ENCODE measurements at regions not wholly inside any gene's neighbourhood (a gene's known extent, or its start where the extent isn't known, plus 50 kb on each side); places are given as distances from the start of the nearest gene placed in this dataset.

DNA sequence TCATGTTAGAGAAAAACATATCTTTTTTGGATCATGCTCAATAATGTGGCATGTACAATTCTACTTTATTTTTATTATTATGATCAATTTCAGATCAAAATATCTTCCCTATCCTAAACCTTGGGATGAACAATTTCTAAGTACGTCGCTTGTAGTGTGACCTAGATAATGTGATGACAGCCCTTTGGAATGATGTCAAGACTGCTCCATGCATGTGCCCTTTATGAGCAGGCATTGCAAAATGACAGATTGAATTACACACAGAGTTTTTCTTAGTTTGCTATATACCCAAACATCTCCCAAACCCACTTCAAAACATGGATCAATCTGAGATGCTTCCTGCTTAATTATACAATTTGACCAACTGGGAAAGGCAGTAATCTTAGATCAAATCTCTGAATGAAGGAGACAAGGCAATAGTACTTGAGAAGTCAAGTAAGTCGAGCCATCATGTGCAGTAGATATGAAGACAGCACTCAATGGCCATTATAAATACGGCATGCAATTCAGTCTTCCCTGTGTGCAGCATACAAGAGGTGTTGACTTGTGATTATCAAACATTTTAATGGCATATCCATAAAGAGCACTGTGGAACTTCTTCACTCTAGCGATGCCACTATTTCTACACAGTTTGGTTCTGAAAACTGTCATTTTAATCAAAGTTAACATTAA lies 294.8 kb downstream of the RNF144B start:
- TF ChIP-seq GATA2 (IDR thresholded peaks at IDR 0.05; ENCODE audit: low read depth, low read length) (no peak), GATA3 (IDR thresholded peaks at IDR 0.05; ENCODE audit: low read depth, low read length) (no peak)
